ENCODE measurements at regions not wholly inside any gene's neighbourhood (a gene's known extent, or its start where the extent isn't known, plus 50 kb on each side); places are given as distances from the start of the nearest gene placed in this dataset.

GRCh38 chr21:16708101-16708835 is 804.6 kb upstream of the CXADR start:
- DNase-seq: no peak

- DNase-seq: no peak
Measured at GRCh38 chr21:16709866-16710550, 802.8 kb upstream of the CXADR start.

- DNase-seq: no peak
Measured at GRCh38 chr21:16711757-16712156, 801.1 kb upstream of the CXADR start.

DNA sequence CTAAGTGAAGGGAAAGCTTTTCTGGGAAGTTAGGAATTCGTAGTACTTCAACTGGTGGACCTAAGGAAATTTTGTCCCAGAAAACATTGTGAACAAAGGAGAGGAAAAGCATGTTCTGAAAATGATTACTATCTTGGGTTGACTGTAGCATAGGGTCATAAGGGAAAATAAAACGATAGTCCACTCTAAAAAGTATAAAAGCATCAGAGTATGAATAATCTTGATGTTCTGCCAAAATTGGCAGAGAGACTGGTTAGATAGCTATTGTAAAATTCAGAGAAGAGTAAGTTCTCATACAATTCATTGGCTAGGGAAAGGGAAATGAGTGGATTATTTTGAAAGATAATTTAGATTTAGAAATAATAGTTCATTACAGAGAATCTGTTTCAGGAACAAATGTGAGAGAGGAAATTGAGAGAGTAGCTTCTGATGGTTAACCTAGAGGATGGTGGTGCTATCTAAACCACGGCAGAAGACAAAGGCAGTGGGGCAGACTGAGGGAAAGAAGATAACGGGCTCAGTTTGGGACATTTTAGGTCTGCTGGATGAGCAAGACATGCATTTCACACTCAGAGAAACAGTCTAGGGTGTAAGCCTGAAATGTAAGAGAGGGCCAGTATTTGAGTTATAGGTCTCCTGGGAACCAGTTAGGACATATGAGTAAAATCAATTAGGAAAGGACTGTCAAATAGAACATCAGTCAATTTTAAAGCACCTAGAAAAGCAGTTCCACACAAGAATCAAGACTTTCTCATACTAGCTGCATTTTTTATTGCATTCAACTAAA is 799.3 kb upstream of the CXADR start:
- DNase-seq: no peak

- DNase-seq: no peak
Measured at GRCh38 chr21:16740511-16740910, 772.3 kb upstream of the CXADR start.

DNA sequence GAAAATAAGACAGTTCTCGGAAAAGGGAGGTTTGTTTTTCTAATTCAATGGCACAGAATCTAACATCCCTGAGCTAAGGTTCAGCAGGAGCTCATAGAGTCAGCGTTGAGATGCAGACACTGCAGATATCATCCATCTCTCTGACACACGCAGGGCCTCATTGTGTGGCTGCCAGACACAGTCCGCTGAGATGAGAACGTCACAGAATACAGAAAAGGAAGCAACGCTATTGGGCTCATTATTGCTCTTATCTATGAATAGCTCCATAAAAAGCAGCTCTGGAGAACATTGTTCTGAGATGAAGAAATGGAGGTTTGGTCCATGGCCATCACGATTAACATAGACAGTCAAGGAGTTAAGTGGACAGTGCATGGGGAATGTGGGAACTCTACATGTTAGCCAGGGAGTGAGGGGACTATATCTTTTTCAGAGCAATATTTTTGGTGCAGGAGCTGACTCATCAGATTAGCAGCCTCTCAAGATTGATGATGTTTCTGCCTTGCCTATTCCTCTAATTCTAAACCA is 771.6 kb upstream of the CXADR start:
- no peak for DNase-seq

- no peak for DNase-seq
Measured at GRCh38 chr21:16742131-16742641, 770.7 kb upstream of the CXADR start.

- no peak for DNase-seq
Measured at GRCh38 chr21:16742741-16743140, 770.1 kb upstream of the CXADR start.

GRCh38 chr21:16743317-16743716 is 769.5 kb upstream of the CXADR start:
- DNase-seq: no peak

GRCh38 chr21:16750926-16751325 is 761.9 kb upstream of the CXADR start:
- DNase-seq: no peak

DNA sequence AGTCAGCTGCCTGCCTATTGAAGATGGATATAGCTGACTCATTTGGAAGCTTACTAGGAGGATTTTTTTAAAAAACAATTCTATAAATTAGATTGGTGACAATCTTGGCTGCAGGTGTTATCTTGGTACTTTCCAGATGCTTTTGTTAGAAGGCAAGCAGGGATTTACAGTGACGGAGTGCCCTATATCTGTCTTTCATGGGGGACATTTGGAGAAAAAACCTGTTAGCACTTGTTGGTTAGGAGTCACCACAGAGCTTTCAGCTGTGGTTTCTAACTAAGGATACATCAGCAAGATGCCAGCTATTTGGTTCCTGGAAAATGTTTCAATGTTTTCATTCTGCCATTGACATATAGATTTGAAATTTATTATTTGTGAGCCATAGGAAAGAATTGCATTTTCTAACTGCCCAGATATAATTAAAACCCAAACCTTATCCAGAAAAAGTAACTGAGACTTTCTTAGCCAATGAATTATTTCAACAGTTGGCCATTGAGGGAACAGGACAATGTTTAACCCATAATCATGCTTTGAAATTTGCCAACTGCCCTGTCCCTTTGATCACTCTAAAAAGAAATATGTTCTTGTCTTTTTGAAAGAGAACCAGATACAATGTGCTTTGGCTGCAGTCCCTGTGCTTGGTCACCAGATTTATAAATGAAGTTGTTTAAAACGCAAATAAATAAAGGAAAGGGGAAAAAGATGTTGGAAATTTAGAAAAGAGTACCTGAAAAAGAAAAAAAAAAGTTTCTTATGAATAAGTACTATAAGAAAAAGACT is 761.0 kb upstream of the CXADR start:
- DNase-seq: no peak

- DNase-seq: no peak
Measured at GRCh38 chr21:16752475-16752857, 760.4 kb upstream of the CXADR start.

GRCh38 chr21:16755061-16755460 is 757.8 kb upstream of the CXADR start:
- no peak for DNase-seq

DNA sequence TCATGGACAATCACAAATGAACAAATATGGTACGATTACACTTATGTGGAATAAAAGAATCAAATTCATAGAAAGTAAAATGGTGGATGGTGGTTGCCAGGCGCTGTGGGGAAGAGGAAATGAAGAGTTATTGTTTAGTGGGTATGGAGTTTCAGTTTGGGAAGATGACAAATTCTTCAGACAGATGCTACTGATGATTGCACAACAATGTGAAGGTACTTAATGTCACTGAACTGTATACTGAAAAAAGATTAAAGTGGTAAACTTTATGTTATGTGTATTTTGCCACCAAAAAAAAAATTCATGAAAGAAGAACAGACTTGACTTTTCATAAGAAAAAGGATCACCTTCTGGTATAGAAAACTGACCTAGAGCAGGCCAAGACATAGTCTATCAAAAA is 745.6 kb upstream of the CXADR start:
- no peak for DNase-seq

GRCh38 chr21:16768096-16768495 is 744.7 kb upstream of the CXADR start:
- no peak for DNase-seq

GRCh38 chr21:16770266-16770665 is 742.6 kb upstream of the CXADR start:
- DNase-seq: no peak

DNA sequence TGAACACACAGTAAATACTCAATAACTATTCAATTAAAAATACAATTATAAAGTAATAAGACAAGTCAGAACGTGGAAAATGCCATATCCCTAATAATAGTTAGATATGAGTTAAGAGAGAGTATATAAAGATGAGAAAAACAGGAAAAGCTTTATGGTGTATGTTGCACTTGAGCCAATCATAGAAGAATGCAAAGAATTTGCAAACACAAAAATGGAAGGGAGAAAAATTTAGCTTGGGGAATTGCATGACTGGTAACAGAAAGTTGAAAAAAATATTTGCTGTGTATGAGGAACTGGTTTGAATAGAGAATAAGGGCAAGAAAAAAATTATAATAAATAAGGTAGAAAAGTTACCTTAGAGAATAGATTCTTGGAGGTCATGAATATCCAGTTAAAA is 739.6 kb upstream of the CXADR start:
- no peak for DNase-seq

GRCh38 chr21:16775076-16775475 is 737.8 kb upstream of the CXADR start:
- no peak for DNase-seq

DNA sequence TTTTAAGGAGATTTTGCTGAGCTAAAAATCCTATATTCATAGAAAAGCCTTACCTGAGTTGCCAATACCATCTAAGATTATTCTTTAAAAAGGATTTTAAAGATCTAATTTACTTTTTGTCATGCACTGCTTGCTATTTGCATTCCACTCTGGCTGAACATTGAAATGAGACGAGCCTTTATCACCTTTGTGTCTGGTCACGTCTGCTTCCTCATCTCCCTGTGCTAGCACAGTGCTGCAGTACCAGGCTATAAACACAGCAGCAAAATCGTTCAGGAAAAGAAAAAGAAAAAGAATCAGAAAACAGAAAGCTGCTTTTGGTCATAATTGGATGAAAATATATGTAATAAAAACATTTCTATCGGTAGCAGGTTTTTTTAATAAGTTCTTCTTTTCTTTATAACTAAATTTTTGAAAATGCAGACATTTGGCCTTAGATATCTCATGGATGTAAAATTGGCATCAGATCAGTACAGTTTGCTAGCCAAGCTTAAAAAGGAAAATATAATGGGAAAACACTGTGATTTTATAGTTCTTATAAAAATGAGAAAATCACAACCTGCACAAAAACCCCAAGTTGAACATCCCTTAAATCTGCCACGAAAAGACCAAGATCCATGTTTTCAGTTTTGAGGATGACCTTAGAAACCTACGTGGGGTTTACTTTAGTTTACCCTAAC is 735.7 kb upstream of the CXADR start:
- DNase-seq: no peak

- no peak for DNase-seq
Measured at GRCh38 chr21:16788584-16788983, 724.3 kb upstream of the CXADR start.

- no peak for DNase-seq
Measured at GRCh38 chr21:16789636-16790035, 723.2 kb upstream of the CXADR start.

DNA sequence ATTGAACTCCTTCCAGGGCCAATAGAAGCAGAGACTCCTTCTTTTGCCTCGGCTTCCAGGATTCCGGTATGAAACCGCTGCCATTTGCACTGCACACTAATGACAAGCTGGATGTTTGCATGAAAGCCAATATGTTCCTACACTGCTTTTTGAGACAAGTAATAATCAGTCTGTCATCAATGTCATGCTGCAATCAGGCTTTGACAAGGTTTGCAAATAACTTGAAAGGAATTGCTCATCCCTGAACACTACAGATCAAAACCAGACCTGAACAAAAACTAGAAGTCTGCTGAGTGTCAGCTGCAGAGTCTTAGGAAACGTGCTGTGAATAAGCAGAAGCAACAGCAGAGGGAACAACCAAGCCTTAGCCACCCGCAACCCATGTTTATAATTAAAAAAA is 720.7 kb upstream of the CXADR start:
- no peak for DNase-seq
